ENCODE measurements at regions not wholly inside any gene's neighbourhood (a gene's known extent, or its start where the extent isn't known, plus 50 kb on each side); places are given as distances from the start of the nearest gene placed in this dataset.

GRCh38 chr16:75929046-75929445 lies 202.8 kb upstream of the CPHXL start:
- TF ChIP-seq POLR2A (IDR thresholded peaks at IDR 0.05) (no peak), CTCF (IDR thresholded peaks at IDR 0.05) (no peak)
- Histone ChIP-seq H3K27me3 (no peaks in the 10 kb centered on the region), H3K27ac (no peak overlapping the region), H3K4me3 (replicated peaks in 1 of 3) (no peak overlapping the region), H3K9me3 (no peaks in the 10 kb centered on the region), H3K36me3 (no peaks in the 10 kb centered on the region), H3K4me1 (peaks cover 0 to 4% of the 10 kb centered on the region in 2 donors)
- DNase-seq = no peak
- WGBS, 2 donors = 90 to 96% methylated on average over 1 of the region's 1 CpG
- intact Hi-C loops (cut with DNase I) = no loop called here

- TF ChIP-seq CTCF (IDR thresholded peaks at IDR 0.05) (no peak), POLR2A (IDR thresholded peaks at IDR 0.05) (no peak)
- no peak overlapping the region for H3K4me3 ChIP-seq (replicated peaks in 1 of 3)
- no peaks in the 10 kb centered on the region for H3K4me1 ChIP-seq
- intact Hi-C loops (cut with DNase I) = no loop called here
- WGBS, 2 donors = 62 to 65% methylated on average over 1 of the region's 1 CpG
- H3K36me3 ChIP-seq = no peaks in the 10 kb centered on the region
- DNase-seq = no peak
- H3K27ac ChIP-seq = no peak overlapping the region
- no peaks in the 10 kb centered on the region for H3K27me3 ChIP-seq
- no peaks in the 10 kb centered on the region for H3K9me3 ChIP-seq
These were observed 204.8 kb upstream of the CPHXL start for GRCh38 chr16:75931043-75931442.

- DNase-seq = no peak
- intact Hi-C loops (cut with DNase I) = no loop called here
- Histone ChIP-seq H3K4me1 (no peaks in the 10 kb centered on the region), H3K4me3 (replicated peaks in 1 of 3) (no peak overlapping the region), H3K9me3 (no peaks in the 10 kb centered on the region), H3K27ac (no peak overlapping the region), H3K36me3 (no peaks in the 10 kb centered on the region), H3K27me3 (no peaks in the 10 kb centered on the region)
- WGBS, 2 donors = 82 to 89% methylated on average over 1 of the region's 1 CpG
- TF ChIP-seq POLR2A (IDR thresholded peaks at IDR 0.05) = no peak
- TF ChIP-seq CTCF (IDR thresholded peaks at IDR 0.05) = no peak
These were observed 205.7 kb upstream of the CPHXL start for GRCh38 chr16:75931970-75932369.

GRCh38 chr16:75938818-75939217 lies 212.5 kb upstream of the CPHXL start:
- Histone ChIP-seq H3K27me3 (no peaks in the 10 kb centered on the region), H3K36me3 (no peaks in the 10 kb centered on the region), H3K4me3 (replicated peaks in 1 of 3) (no peak overlapping the region), H3K27ac (no peak overlapping the region), H3K4me1 (no peaks in the 10 kb centered on the region), H3K9me3 (no peaks in the 10 kb centered on the region)
- intact Hi-C loops (cut with DNase I) = no loop called here
- no peak for TF ChIP-seq POLR2A (IDR thresholded peaks at IDR 0.05)
- no peak for TF ChIP-seq CTCF (IDR thresholded peaks at IDR 0.05)
- 84% methylated on average over 8 of the region's 8 CpGs for WGBS, 2 donors
- no peak for DNase-seq

- Histone ChIP-seq H3K4me3 (replicated peaks in 1 of 3) (no peak overlapping the region), H3K9me3 (no peaks in the 10 kb centered on the region), H3K27me3 (no peaks in the 10 kb centered on the region), H3K36me3 (no peaks in the 10 kb centered on the region), H3K27ac (no peak overlapping the region), H3K4me1 (no peaks in the 10 kb centered on the region)
- no peak for TF ChIP-seq POLR2A (IDR thresholded peaks at IDR 0.05)
- no peak for TF ChIP-seq CTCF (IDR thresholded peaks at IDR 0.05)
- WGBS, 2 donors = 84 to 93% methylated on average over 3 of the region's 3 CpGs
- no peak for DNase-seq
- intact Hi-C loops (cut with DNase I) = no loop called here
These were observed 216.1 kb upstream of the CPHXL start for GRCh38 chr16:75942351-75942750.
